Activated T-cell treated with anti-CD3 and anti-CD28 coated beads for 48 hours (primary cell): ENCODE measurements at regions not wholly inside any gene's neighbourhood (a gene's known extent, or its start where the extent isn't known, plus 50 kb on each side); places are given as distances from the start of the nearest gene placed in this dataset.

Source experiments
- DNase-seq: peaks from one replicate; pipeline ENCODE4 v3.0.0-alpha.2; 2020; ENCODE audit warnings: low read depth

DNA sequence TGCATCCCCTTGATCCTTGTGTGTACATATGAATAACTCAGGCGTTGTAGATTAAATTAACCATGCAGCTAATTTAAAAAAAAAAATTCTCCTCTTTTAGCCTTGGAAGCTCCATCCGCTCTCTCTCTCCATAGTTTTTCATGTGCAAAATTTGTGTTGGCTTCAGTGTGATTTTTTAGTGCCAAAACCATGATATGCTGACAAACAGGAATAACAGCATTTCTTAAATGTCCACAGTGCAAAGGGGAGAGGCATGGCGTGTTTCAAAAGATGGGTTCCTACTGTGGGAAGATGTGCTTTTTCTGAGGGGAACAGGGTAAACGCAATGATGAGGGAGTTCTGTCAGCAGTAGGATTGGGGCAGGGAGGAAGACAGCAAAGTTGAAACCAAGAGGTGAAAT, 247.0 kb downstream of the ICOS start:
- DNase-seq: no peak

GRCh38 chr2:204184226-204184625, 247.7 kb downstream of the ICOS start:
- no peak for DNase-seq

DNA sequence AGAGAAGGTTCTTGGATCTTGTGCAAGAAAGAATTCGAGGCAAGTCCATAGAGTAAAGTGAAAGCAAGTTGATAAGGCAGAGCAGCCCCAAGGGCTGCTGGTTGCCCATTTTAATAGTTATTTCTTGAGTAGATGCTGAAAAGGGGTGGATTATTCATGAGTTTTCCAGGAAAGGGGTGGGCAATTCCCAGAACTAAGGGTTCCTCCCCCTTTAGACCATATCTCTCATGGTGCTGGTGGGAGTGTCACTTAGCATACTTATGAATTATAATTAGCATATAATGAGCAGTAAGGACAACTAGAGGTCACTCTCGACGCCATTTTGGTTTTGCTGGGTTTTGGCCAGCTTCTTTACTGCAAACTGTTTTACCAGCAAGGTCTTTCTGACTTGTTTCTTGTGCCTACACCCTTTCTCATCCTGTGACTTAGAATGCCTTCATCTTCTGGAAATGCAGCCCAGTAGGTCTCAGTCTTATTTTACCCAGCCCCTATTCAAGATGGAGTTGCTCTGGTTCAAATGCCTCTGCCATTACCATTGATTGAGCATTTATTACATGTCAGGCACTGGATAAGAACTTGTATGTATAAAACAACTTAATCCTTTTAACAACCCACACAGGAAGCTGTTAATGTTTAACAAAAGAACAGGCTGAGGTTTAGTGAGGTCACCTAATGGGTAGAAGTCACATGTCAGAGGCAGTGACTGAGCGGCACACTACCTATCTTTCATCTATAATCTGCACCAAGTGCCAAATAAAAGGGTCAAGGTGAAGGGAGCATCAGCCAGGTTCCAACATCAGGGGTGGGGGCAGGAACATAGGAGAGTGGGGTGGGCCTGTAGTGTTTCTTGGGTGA, 250.9 kb downstream of the ICOS start:
- no peak for DNase-seq

- no peak for DNase-seq
These were observed 255.0 kb downstream of the ICOS start for GRCh38 chr2:204191574-204191973.

- DNase-seq: no peak
These were observed 258.9 kb downstream of the ICOS start for GRCh38 chr2:204195498-204195897.

DNA sequence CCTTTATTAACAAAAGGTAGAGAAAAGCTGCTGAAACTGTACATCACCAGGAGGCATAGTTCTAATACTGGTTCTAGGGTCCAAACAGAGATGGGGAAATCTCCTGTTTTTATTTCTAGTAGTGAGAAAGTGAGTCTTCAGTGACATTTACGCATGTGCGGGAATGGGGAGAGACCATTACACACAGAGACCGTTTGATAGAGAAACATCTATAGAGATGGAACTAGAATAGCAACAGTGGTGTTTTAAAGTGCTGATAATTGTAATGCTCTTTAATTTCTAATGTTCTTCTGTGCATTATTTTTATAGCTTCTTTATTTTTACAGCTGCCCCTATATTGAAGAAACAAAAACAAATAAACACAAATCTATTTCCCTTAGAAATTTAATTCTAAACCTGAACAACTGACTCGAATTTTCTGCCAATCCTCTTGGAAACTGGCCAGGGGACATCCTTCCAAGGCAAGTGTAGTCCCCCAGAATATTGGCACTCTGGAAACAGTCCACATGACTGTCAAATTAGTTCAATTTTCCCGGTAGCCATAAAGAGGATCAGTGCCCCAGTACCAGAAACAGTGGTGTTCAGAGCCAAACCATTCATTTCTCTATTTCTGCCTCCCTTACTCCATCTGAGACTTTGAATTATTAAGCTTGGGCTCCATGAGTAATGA, 260.9 kb downstream of the ICOS start:
- DNase-seq: no peak

- no peak for DNase-seq
These were observed 262.8 kb downstream of the ICOS start for GRCh38 chr2:204199357-204199756.

GRCh38 chr2:204201507-204201906, 264.9 kb downstream of the ICOS start:
- no peak for DNase-seq

DNA sequence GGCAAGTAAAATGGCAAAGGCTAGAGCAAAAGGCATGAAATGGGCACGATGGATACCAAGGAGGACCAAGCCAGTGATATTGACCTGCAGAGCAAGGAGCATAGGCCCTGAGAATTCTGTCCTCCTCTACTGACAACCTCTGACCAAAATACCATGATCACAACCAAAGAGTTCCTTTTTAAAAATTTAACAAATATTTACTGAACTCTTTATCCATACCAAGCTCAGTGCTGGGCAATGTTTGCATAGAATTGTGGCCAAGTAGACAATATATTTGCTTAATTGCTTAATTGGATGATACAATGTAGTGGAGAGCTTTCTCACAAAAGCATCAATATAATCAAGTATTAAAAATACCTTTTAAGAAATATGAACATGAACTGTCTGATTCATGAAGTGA, 265.7 kb downstream of the ICOS start:
- DNase-seq: no peak

GRCh38 chr2:204203704-204204103, 267.1 kb downstream of the ICOS start:
- DNase-seq: no peak

DNA sequence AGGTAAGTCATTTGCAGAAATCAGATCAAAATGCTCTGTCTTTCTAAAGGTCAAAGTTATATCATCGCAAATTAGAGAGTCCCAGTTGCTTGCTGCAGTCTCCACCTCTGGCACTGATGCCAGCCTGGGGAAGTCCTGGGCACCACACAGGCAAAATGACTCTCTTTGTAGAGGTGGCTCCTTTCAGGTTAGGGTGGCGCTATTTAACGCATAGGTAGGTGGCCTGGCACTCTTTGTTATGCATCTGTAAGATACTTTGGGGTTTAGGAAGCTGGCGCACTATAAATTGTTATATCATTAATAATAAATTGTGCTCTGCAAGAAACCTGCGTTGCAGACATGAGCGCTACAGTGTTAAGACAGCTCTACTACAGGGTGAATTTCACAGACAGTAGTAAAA, 268.5 kb downstream of the ICOS start:
- no peak for DNase-seq

- no peak for DNase-seq
These were observed 269.0 kb downstream of the ICOS start for GRCh38 chr2:204205538-204205937.

DNA sequence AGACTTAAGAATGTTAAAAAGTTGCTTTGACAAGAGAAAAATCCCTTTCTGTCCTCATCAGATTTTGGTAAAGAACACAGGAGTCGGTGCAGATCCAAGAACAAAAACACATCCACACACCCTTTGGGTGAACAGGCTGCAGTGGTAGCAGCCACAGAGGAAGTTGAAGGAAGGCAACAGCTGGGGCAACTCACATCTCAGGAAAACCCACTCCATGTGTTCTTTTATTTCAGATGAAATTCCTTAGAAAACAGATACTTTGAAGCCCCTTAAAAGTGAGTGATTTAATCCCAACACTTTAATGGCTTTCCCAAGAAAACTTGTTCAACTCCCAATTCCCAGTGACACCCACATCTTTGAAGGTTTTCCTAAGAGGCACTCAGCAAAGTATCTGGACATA, 271.3 kb downstream of the ICOS start:
- no peak for DNase-seq

DNA sequence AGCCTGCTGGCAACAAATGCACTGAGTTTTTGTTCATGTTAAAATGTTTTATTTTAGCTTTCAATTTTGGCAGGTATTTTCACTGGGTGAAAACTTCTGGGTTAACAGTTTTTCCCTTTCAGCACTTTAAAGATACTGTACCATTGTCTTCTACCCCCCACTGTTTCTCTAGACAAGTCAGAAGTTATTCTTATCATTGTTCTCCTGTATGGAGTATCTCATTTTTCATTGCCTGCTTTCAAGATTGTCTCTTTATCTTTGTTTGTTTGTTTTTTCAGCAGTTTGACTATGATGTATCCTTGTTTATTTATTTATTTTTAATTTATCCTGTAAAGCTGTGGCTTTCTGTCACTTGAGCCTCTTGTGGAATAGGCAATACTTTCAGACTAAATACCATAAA, 277.0 kb downstream of the ICOS start:
- DNase-seq: no peak

DNA sequence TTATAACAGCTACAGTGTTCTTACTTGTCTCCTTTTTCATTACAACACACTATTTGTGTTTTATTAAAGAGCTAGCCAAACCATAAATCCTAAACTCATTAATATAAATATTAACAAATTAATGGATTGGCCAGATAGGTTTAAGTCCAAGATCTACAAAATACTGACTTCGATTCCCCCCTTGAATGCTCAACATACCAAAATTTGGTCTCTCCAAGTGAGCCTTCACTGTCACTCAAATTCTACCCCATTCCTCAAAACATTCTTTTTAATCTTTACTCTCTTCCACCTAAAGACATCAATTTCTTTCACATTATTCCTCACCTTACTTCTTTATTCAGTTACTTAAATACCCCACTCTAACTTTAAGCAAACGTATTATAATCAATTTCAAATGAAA, 281.5 kb downstream of the ICOS start:
- no peak for DNase-seq

- DNase-seq: no peak
These were observed 282.6 kb downstream of the ICOS start for GRCh38 chr2:204219196-204219595.

- DNase-seq: no peak
These were observed 284.3 kb downstream of the ICOS start for GRCh38 chr2:204220896-204221295.

GRCh38 chr2:204223046-204223445, 286.5 kb downstream of the ICOS start:
- DNase-seq: no peak

- DNase-seq: no peak
These were observed 287.0 kb downstream of the ICOS start for GRCh38 chr2:204223544-204223943.

- no peak for DNase-seq
These were observed 289.1 kb downstream of the ICOS start for GRCh38 chr2:204225671-204226073.

DNA sequence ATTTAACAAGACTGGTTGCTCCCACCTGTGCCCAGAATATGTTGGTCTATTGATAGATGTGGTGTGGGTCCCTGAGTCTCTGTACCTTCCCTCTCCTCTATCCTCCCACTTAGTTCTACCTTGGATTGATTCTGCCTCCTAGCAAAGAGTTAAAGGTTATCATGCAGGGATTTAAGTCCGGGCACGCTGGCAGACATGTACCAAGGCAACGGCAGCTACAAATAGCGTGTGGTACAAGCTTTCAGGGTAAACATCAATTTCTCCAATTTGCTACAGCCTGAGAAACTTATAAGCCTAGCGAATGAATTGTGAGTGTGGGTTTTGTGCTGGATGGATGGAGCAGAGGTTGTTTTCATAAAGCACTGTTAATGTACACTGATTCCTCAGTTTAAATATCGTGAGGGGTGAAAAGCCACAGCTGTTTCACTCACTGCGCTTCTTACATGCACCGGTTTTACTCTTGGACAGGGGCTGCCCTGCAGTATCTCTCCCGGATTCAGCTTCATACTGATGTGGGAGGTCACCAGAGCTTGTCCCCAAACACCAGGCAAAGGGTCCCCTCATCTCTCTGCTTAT, 289.8 kb downstream of the ICOS start:
- DNase-seq: no peak

- no peak for DNase-seq
These were observed 291.8 kb downstream of the ICOS start for GRCh38 chr2:204228169-204228886.

DNA sequence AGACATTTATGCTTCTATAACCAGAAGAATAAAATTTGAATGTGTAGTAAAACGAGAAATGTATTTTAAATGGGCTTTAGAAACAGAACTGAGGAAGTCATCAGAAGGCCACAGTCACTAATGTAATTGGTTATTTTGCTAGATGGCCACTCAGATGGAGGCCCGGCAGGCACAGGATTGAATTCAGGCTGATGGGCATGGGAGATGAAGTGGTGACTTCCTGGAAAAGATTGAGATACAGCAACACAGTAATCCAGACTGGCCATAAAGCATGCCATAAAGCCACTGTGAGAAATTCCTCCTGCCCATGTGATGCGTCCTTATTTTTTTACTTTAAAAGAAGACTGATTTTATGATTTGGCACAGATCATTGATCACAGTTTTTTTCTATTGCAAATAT, 297.7 kb downstream of the ICOS start:
- no peak for DNase-seq
